ENCODE measurements at regions not wholly inside any gene's neighbourhood (a gene's known extent, or its start where the extent isn't known, plus 50 kb on each side); places are given as distances from the start of the nearest gene placed in this dataset.

DNA sequence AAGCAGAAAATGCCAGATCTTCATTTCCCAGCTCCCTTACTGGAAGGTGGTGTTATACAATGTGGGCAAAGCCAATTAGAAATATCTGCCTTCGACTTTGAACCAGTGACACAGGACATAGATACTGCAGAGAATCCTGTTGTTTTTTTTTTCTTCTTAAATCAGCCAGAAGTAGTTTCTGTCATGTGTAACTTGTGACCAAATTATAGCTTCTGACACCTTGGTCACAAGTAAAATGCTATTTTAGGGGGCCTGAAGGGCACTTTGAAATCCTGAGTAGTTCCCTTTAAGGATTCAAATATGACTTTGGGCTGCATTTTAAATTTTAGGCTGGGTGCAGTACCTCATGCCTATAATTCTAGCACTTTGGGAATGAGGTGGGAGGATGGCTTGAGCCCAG is 89.0 kb upstream of the TLK1 start:
- FAIRE-seq (no peak), DNase-seq (ENCODE audit: low read depth) (no peak)
- no peaks in the 10 kb centered on the region for H3K36me3 ChIP-seq (ENCODE audit: control insufficient read depth, insufficient read depth, low read length)
- TF ChIP-seq CTCF (IDR thresholded peaks at IDR 0.05; ENCODE audit: insufficient read depth, low read length, severe bottlenecking): no peak
- no peaks in the 10 kb centered on the region for H3K27me3 ChIP-seq (ENCODE audit: control insufficient read depth, insufficient read depth, low read length)
- H3K4me3 ChIP-seq (ENCODE audit: low read depth, low read length): no peak overlapping the region

DNA sequence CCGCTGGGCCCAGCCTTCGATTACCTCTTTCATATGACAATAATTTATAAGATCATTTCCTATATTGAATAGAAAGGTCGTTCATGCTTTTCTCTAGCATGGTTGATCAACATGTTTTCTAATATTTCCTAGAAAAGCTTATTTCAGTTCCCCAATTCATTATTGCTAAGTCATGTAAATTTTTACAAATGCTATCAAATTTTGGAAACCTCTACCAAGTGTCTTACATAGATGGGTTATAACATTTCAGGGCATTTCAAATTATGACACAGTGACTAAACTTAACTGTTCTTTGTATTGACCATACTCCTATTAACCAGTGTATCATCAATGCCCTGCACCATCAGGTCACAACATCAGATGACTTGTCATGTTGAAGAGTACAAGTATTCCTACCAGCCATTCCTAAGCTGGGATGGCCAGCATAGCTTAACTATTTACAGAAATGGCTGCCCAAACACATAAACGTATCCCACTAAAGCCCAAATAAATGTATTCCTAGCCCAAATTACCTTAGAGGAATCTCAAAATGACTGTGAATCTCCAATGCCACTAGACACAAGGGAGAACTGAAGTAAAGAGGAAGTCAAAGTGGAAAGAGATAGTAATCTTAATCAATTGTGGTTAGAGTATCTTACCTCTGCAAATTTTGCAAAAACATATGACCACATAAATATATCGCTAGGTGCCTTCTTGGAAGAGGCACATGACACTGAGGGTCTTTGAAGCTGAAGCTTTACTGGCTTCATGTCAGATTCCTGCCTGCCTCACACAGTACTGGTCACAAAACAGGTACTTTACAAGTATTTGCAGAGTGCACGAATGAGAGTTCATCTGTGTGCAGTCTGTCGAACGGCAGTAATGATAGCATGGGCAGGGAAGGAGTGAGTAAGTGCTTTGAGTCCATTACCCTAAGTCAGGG is 87.3 kb upstream of the TLK1 start:
- no peak for FAIRE-seq
- TF ChIP-seq CTCF (IDR thresholded peaks at IDR 0.05; ENCODE audit: insufficient read depth, low read length, severe bottlenecking): no peak
- Histone ChIP-seq H3K27me3 (ENCODE audit: control insufficient read depth, insufficient read depth, low read length) (no peaks in the 10 kb centered on the region), H3K36me3 (ENCODE audit: control insufficient read depth, insufficient read depth, low read length) (no peaks in the 10 kb centered on the region), H3K4me3 (ENCODE audit: low read depth, low read length) (no peak overlapping the region)
- DNase-seq (ENCODE audit: low read depth): no peak

DNA sequence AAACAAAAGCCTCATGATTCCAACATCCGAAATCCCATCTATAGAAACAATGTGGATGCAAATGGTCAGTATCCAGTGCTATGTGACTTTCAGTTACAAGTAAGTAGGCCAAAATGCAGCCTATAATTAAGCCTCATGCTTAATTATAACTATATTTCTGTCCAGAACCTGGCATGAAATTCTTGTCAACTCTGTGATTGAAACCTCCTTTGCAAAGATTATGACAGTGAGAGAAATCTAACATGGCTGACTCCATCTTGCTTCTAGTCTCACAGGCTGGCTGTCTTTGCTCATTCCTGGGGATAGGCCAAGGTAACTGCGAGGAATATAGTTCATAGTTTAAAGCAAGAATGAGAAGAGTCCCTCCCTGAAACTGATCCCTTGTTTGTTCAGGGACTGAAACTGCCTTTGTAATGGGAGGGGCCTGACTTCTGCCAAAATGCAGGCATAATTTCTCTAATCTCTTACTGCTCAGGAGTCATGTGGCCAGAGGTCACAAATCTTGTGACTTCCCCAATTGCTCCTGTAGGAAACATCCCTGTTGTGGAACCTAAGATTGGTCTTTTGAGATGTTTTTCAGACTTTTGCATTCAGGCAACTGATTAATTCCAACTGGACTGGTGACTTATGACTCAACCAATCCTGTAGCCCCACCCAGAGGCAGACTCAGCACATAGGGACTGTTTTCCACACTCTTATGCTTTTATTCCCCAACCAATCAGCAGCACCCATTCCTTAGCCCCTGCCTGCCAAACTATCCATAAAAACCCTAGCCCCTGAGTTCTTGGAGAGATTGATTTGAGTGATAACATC is 84.5 kb upstream of the TLK1 start:
- TF ChIP-seq CTCF (IDR thresholded peaks at IDR 0.05; ENCODE audit: insufficient read depth, low read length, severe bottlenecking): peak; percentile 6
- H3K36me3 ChIP-seq (ENCODE audit: control insufficient read depth, insufficient read depth, low read length): no peaks in the 10 kb centered on the region
- no peaks in the 10 kb centered on the region for H3K27me3 ChIP-seq (ENCODE audit: control insufficient read depth, insufficient read depth, low read length)
- H3K4me3 ChIP-seq (ENCODE audit: low read depth, low read length): no peak overlapping the region
- DNase-seq (ENCODE audit: low read depth) (peak; percentile 67), FAIRE-seq (no peak)

DNA sequence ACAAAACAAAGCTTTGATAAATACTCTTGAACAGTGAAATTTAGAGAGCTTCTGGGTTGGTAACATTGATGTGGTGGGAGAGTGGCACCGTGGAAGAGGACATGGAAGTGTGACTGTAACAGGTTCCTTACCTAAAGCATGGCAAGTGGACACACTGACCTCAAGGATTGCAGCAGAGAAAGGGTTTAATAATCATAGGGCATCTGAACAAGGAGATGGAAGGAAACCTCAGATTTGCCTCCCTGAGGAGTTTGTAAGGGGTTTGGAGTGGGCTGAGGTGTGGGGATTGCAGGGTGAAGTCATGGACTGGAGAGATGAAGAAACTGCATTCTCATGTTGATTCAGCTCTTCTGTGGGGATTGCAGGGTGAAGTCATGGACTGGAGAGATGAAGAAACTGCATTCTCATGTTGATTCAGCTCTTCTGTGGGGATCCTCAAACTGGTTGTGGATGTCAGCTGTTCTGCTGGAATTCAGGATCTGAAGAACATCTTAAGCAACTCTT is 83.8 kb upstream of the TLK1 start:
- Histone ChIP-seq H3K27me3 (ENCODE audit: control insufficient read depth, insufficient read depth, low read length) (no peaks in the 10 kb centered on the region), H3K4me3 (ENCODE audit: low read depth, low read length) (no peak overlapping the region), H3K36me3 (ENCODE audit: control insufficient read depth, insufficient read depth, low read length) (no peaks in the 10 kb centered on the region)
- no peak for TF ChIP-seq CTCF (IDR thresholded peaks at IDR 0.05; ENCODE audit: insufficient read depth, low read length, severe bottlenecking)
- DNase-seq (ENCODE audit: low read depth) (peak; percentile 82), FAIRE-seq (no peak)

DNA sequence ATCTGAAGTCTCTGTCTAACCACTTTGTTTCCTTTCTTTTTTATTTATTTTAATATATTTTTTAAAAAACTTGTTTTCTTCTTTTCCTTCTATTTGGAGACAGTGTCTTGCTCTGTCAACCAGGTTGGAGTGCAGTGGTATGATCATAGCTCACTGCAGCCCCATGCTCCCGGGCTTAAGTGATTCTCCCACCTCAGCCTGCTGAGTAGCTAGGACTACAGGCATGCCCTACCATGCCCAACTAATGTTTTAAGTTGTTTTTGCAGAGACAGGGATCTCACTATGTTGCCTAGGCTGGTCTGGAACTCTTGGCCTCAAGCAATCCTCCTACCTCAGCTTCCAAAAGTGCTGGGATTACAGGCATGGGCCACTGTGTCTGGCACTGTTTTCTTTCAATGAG is 81.1 kb upstream of the TLK1 start:
- no peak for TF ChIP-seq CTCF (IDR thresholded peaks at IDR 0.05; ENCODE audit: insufficient read depth, low read length, severe bottlenecking)
- H3K36me3 ChIP-seq (ENCODE audit: control insufficient read depth, insufficient read depth, low read length): no peaks in the 10 kb centered on the region
- FAIRE-seq (no peak), DNase-seq (ENCODE audit: low read depth) (peak; percentile 52)
- no peak overlapping the region for H3K4me3 ChIP-seq (ENCODE audit: low read depth, low read length)
- no peaks in the 10 kb centered on the region for H3K27me3 ChIP-seq (ENCODE audit: control insufficient read depth, insufficient read depth, low read length)
